Activated CD4-positive, alpha-beta memory T cell treated with anti-CD3 and anti-CD28 coated beads, Interleukin-2, amount 10 ng/mL, durations not matched to agents 7 days and 5 days (primary cell): ENCODE measurements at regions not wholly inside any gene's neighbourhood (a gene's known extent, or its start where the extent isn't known, plus 50 kb on each side); places are given as distances from the start of the nearest gene placed in this dataset.
"Not testable (repeated sequence)": the region's sequence is repeated elsewhere in the genome, so short reads cannot be mapped to it uniquely, and the experiment has no call there.

Experiments
- CTCF ChIA-PET: fragments of 350-600 bp; sonication (Branson Sonifier 250); formaldehyde crosslinking; loops from one replicate; lab custom pipeline; 2021; ENCODE audit warnings: antibody characterized with exemption, inconsistent platforms; lab: Charles Lee
- POLR2A ChIA-PET: fragments of 350-600 bp; sonication (Branson Sonifier 250); formaldehyde crosslinking; loops from one replicate; lab custom pipeline; 2021; ENCODE audit warnings: antibody characterized with exemption; lab: Charles Lee
- DNase-seq: peaks from one replicate; pipeline ENCODE4 v3.0.0-alpha.2; 2020
- H3K27ac Mint-ChIP-seq: one replicate; pipeline ENCODE4 v1.8.0; 2021; ENCODE audit warnings: mild to moderate bottlenecking, mixed read lengths
- H3K27me3 Mint-ChIP-seq: one replicate; pipeline ENCODE4 v1.8.0; 2021; ENCODE audit warnings: mixed read lengths
- H3K36me3 Mint-ChIP-seq: one replicate; pipeline ENCODE4 v1.8.0; 2021; ENCODE audit warnings: low read depth, mixed read lengths
- H3K4me1 Mint-ChIP-seq: one replicate; pipeline ENCODE4 v1.8.0; 2021; ENCODE audit warnings: mixed read lengths
- H3K4me3 Mint-ChIP-seq: one replicate; pipeline ENCODE4 v1.8.0; 2021; ENCODE audit warnings: mild to moderate bottlenecking, mixed read lengths
- H3K9me3 Mint-ChIP-seq: one replicate; pipeline ENCODE4 v1.8.0; 2021; ENCODE audit warnings: mixed read lengths

- POLR2A ChIA-PET, result not testable (repeated sequence)
These were observed 204.5 kb upstream of the ZNF469 start for GRCh38 chr16:88178251-88178650.

DNA sequence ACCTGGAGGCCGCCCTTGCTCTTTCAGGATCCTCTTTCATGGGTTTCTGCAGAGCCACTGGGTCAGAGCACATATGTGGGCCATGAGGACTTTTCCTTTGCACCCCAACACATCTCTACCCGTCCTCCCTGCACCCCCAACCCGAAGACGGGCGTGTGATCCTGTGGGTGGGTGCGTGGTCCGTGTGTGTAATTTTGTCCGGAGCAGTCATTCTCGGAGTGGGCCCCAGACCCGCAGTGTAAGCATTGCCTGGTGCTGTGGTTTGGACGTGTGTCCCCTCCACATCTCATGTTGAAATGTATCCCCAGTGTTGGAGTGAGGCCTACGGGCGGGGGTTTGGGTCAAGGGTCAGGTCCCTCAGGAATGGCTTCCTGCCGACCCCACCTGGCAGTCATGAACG is 203.9 kb upstream of the ZNF469 start:
- H3K27ac Mint-ChIP-seq, H3K9me3 Mint-ChIP-seq, DNase-seq, H3K36me3 Mint-ChIP-seq, POLR2A ChIA-PET, H3K4me3 Mint-ChIP-seq, CTCF ChIA-PET, H3K4me1 Mint-ChIP-seq, H3K27me3 Mint-ChIP-seq: not testable (repeated sequence)

More at GRCh38 chr16:88178251-88178650, 204.5 kb upstream of the ZNF469 start:
- H3K27me3 Mint-ChIP-seq, H3K9me3 Mint-ChIP-seq, H3K4me1 Mint-ChIP-seq, DNase-seq, CTCF ChIA-PET, H3K36me3 Mint-ChIP-seq, H3K27ac Mint-ChIP-seq, H3K4me3 Mint-ChIP-seq: not testable (repeated sequence)

DNA sequence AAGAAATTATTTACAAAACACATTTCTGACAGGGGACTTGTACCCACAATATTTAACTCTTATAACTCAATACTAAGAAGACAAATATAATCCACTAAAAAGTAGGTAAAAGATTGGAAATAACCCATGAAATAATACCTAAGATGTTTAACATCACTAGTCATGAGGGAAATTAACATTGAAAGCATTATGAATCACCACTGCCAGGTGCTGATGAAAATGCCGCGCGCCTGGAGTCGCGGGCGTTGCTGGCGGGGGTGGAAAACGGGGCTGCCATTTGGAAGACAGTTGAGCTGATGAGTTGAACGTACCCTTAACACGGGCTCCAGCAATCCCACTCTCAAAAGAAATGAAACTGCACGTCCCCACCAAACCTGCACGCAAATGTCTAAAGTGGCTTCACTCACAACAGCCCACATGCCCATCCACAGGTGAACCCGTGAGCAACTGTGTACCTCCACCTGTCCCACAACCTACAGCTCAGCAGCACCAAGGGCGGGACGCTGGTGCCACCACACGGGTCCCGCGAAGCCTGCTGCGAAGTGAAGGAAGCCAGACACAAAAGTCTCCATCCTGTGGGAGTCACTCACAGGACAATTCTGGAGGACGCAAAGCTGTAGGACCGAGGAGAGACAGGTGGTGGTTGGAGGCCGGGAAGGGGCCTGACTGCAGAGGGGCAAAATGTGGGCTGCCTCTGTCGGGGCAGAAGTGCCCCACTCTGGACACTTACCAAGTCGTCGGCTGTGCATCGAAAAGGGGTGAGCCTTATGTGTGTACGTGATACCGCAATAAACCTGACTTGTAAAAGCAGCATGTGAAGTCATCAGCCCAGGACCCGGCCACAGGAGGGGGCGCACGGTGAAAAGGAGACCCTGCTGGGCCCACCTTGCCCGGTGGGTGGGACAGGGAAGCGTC is 199.5 kb upstream of the ZNF469 start:
- not testable (repeated sequence) for H3K4me1 Mint-ChIP-seq, DNase-seq

DNA sequence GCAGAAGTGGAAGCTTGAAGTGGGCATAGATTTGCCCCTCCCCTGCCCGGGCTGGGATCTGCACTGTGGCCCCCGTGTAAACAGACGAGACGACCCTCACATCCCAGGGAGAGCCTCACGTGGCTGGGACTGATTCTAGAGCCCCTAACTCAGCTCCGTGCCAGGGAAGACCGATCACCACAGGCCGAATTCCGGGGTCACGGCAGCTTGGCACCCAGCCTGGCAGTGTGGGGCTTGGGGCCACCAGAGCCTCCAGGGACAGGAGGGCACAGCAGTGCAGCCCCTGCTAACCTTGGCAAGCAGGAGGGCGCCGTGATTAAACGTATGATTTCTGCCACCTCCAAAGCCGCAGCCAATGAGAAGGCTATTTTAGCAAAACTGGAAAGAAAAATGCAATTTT is 198.7 kb upstream of the ZNF469 start:
- H3K27me3 Mint-ChIP-seq, CTCF ChIA-PET: not testable (repeated sequence)

More for the DNA sequence above, 199.5 kb upstream of the ZNF469 start:
- POLR2A ChIA-PET, H3K27ac Mint-ChIP-seq, H3K4me3 Mint-ChIP-seq, CTCF ChIA-PET, H3K27me3 Mint-ChIP-seq, H3K36me3 Mint-ChIP-seq: not testable (repeated sequence)
- peaks cover 12% of the 10 kb centered on the region for H3K9me3 Mint-ChIP-seq

DNA sequence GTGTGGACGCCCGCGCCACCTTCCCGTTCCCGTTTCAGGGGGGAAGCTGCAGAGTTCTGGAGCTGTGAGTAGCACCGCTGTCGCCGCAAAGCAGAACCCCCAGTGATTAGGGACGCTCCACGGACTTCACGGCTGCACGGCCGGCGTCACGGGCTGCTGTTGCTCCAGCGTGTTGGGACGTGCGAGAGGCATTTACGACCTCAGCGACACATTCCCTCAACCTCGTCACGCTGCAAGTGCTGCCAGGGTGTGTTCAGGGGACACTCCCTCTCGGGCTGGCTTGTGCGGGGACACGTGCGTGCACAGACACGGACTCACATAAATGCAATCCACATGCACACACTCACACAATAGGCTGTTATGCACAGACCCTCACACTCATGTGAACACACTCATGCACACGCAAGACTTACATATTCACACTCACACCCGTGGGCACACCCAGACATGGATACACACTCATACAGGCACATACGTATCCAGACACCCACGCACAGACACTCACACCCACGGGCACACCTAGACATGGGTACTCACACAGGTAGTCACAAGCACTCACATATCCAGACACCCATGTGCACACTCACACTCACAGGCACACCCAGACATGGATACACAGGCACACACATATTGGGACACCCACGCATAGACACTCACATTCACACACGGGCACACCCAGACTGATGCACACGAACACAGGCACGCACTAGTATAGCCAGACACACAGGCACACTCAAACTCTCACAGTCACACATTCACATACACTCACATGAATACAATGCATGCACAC is 198.0 kb upstream of the ZNF469 start:
- H3K27me3 Mint-ChIP-seq, DNase-seq, CTCF ChIA-PET, H3K4me1 Mint-ChIP-seq, H3K27ac Mint-ChIP-seq, H3K36me3 Mint-ChIP-seq, H3K4me3 Mint-ChIP-seq, POLR2A ChIA-PET: not testable (repeated sequence)
- peaks cover 14% of the 10 kb centered on the region for H3K9me3 Mint-ChIP-seq

More for the DNA sequence above, 198.7 kb upstream of the ZNF469 start:
- H3K4me1 Mint-ChIP-seq, POLR2A ChIA-PET, H3K27ac Mint-ChIP-seq, H3K36me3 Mint-ChIP-seq, DNase-seq, H3K4me3 Mint-ChIP-seq: not testable (repeated sequence)
- H3K9me3 Mint-ChIP-seq, result peaks cover 12% of the 10 kb centered on the region

GRCh38 chr16:88185406-88185805 is 197.4 kb upstream of the ZNF469 start:
- POLR2A ChIA-PET, H3K4me1 Mint-ChIP-seq, CTCF ChIA-PET, H3K27me3 Mint-ChIP-seq, DNase-seq, H3K27ac Mint-ChIP-seq, H3K36me3 Mint-ChIP-seq, H3K4me3 Mint-ChIP-seq: not testable (repeated sequence)
- peaks cover 14% of the 10 kb centered on the region for H3K9me3 Mint-ChIP-seq

GRCh38 chr16:88185976-88186888 is 196.5 kb upstream of the ZNF469 start:
- DNase-seq, POLR2A ChIA-PET, H3K27me3 Mint-ChIP-seq, H3K36me3 Mint-ChIP-seq, CTCF ChIA-PET, H3K4me1 Mint-ChIP-seq, H3K4me3 Mint-ChIP-seq, H3K27ac Mint-ChIP-seq: not testable (repeated sequence)
- H3K9me3 Mint-ChIP-seq, result peaks cover 14% of the 10 kb centered on the region

- H3K9me3 Mint-ChIP-seq, result peaks cover 14% of the 10 kb centered on the region
- H3K4me1 Mint-ChIP-seq, CTCF ChIA-PET, DNase-seq, H3K4me3 Mint-ChIP-seq, H3K27ac Mint-ChIP-seq, H3K27me3 Mint-ChIP-seq, H3K36me3 Mint-ChIP-seq, POLR2A ChIA-PET: not testable (repeated sequence)
These were observed 195.6 kb upstream of the ZNF469 start for GRCh38 chr16:88186889-88187870.

- H3K4me3 Mint-ChIP-seq, DNase-seq, CTCF ChIA-PET, H3K36me3 Mint-ChIP-seq, H3K27me3 Mint-ChIP-seq, H3K4me1 Mint-ChIP-seq, H3K27ac Mint-ChIP-seq, POLR2A ChIA-PET: not testable (repeated sequence)
- H3K9me3 Mint-ChIP-seq, result peaks cover 18% of the 10 kb centered on the region
These were observed 194.4 kb upstream of the ZNF469 start for GRCh38 chr16:88188171-88188895.

GRCh38 chr16:88190592-88191095 is 192.1 kb upstream of the ZNF469 start:
- H3K9me3 Mint-ChIP-seq, H3K27ac Mint-ChIP-seq, H3K36me3 Mint-ChIP-seq, POLR2A ChIA-PET, H3K27me3 Mint-ChIP-seq, CTCF ChIA-PET, H3K4me3 Mint-ChIP-seq, DNase-seq, H3K4me1 Mint-ChIP-seq: not testable (repeated sequence)

DNA sequence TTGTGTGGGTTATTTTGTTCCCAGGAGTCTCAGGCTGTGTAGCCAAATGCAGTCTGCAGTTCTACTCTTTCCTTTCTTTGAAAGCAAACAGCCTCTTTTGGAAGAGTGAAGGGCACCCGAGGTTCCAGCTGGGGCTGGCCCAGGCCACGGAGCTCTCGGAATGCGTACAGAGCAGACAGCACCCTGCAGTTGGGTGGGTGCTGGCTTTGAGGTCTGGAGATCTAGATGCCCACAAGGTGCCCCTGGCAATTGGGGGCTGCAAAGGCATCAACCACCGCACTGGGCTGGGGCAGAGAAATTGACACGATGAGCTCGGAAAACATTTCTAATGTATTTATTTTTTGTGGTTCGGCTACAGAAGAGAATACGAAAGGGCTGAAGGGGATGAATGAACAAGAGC is 191.6 kb upstream of the ZNF469 start:
- CTCF ChIA-PET, POLR2A ChIA-PET: not testable (repeated sequence)

More for the DNA sequence above, 191.6 kb upstream of the ZNF469 start:
- H3K9me3 Mint-ChIP-seq, H3K4me3 Mint-ChIP-seq, H3K27ac Mint-ChIP-seq, H3K36me3 Mint-ChIP-seq, H3K4me1 Mint-ChIP-seq, DNase-seq, H3K27me3 Mint-ChIP-seq: not testable (repeated sequence)
